Right renal cortex interstitium (tissue), 3 donors: ENCODE measurements at regions not wholly inside any gene's neighbourhood (a gene's known extent, or its start where the extent isn't known, plus 50 kb on each side); places are given as distances from the start of the nearest gene placed in this dataset.

Experiments used
- DNase-seq, 3 donors: peaks; one replicate each; pipeline ENCODE4 v3.0.0-alpha.2; 2013; ENCODE audit warnings: low read depth in 3 of 3, low spot score in 2 of 3

DNA sequence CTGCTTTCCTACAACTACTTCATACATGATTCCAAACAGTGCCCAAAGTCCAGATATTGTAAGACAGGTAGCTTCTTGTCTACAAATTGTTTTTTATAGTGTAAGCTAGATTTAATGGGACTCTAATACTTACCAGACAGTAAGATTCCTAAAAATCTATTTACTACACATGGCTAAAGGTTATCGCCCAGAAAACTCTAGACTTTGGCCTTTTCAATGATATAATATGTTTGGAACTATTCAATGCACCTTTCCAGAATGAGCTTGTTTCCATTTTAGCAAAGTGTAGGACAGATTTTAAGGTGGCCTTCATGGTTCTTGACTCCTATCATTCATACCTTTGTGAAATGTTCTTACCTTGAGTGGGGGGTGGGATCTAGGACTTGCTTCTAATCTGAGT lies 951.0 kb downstream of the SORCS1 start:
- DNase-seq: no peak

DNA sequence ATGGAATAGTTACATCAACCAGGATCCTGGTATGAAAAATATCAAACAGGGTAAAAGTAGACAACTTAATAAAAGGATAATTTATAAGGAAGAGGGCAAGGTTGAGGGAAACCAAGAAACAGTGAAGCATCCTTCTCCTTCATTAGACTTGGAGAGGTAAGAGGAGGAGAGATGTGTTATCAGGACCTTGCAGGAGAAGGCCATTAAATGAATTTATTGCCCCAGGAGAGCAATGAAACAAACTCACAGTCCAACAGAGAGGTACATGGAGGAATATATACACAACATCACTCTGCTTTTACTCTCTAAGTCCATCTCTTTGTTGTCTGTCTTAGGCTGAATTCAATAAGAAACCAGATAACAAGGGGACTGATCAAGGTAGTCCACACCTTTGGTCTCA lies 966.2 kb downstream of the SORCS1 start:
- DNase-seq: no peak

DNA sequence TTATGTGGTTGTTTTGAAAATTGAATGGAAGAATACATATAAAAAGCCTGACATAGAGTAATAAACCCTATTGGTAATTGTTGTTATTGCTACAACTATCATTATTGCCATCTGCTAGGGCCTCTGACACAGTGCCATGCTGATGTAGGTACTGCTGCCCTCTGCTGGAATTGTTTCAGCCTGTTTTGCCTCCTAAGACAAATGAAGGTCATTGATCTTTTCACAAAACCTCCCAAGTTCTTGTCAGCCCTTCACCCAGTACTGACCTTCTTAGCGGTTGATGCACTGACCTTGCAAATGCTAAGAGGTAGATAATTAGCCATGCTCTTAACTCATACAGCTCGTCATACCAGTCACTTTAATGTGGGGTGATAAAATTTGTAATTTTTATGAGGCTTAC lies 975.2 kb downstream of the SORCS1 start:
- no peak for DNase-seq

- no peak for DNase-seq
These were observed 978.6 kb downstream of the SORCS1 start for GRCh38 chr10:106185951-106186350.

- DNase-seq: no peak
These were observed 981.5 kb downstream of the SORCS1 start for GRCh38 chr10:106183041-106183440.

DNA sequence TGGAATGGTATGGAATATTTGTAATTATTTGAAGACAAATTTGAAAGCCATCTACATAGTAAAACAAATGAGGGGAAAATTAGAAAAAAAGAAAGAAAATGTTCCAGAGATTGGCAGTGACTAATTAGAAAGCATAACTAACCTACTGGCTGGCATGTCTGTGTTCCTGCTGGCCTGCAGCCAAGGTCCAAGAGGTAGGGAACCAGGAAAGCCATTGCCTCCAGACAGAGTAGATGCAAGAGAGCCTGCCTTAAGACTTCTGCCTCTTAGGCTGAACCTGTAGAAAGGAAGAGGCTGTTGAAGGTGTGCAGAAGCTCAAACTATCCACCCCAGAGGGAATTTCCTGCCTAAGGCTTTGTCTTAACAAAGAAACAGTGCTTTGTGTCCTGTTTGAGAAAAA lies 982.0 kb downstream of the SORCS1 start:
- DNase-seq: no peak

DNA sequence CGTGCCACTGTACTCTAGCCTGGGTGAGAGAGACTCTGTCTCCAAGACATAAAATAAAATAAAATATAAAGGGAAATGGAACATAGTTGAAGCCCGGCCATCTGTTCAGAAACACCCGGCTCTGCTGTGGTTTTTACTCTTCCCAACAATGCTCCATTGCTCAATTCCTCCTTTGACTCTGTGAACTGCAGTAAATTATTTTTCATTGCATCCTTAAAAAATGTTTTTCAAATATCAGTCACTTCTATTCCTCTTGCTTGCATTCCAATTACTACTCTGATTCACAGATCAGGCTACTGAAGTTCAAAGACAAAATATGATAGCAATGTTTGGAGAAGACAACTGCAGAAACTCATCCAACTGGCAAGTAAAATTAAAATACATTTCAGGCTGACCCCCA lies 983.0 kb downstream of the SORCS1 start:
- DNase-seq: no peak

DNA sequence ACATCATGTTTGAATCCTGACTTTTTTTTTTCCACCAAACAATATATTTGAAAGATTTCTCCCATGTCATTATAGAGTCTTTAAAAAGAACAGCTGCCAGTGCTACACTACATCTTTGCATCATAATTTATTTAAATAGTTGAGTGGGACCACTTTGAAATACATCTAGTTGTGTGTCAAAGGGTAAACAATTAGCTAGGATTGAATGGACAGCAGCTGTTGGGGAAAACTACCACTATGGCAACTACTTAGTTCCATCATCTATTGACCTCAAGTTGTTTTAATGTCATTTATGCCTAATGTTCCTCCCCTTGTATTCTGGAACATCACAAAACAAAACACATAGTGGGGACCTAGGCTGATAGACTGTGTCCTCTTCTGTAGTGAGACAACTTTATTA lies 985.1 kb downstream of the SORCS1 start:
- no peak for DNase-seq

DNA sequence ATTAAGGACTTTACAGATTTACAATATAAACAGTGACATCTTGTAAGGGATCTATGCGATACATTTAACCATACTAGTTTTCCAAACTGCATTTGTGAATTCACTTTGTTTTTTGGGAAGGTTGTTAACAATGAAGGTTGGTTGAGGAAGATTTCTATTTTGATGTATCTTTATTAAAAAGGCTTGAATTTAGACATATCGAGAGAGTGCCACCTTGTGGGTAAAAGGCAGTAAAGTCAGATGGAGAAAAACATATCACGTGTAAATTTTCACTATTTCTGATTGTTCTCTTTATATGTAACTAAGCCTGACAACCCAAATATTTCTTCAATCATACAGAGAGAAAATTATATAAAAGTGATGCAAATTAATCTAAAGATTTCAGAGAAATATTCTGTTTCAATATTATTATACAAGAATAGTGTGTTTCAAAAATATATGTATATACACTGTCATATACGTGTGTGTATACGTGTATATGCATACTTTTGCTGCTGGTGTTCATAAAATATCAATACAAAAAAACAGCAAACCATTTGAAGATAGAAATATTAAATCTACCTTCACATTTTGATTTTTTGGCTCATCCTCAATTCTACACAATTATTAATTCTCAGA lies 988.6 kb downstream of the SORCS1 start:
- no peak for DNase-seq

- DNase-seq: no peak
These were observed 990.7 kb downstream of the SORCS1 start for GRCh38 chr10:106173838-106174237.

DNA sequence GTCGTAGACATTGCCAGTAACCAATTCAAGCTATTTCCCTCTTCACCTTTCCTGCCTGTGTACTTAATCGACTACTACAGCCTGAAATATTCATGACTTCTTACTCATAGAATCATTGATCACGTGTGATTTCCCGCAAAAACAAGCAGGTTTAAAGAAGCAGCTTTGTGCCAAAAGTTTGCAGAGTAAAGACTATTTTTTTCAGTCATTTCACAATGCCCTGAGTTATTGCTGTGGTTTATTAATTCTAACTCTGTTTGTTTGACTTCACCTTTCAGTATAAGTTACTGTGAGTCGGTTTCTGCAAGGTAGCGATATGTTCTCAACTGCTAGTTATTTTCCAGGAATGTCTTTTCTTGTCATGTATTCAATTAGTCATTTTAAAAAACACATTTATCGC lies 995.3 kb downstream of the SORCS1 start:
- DNase-seq: no peak

DNA sequence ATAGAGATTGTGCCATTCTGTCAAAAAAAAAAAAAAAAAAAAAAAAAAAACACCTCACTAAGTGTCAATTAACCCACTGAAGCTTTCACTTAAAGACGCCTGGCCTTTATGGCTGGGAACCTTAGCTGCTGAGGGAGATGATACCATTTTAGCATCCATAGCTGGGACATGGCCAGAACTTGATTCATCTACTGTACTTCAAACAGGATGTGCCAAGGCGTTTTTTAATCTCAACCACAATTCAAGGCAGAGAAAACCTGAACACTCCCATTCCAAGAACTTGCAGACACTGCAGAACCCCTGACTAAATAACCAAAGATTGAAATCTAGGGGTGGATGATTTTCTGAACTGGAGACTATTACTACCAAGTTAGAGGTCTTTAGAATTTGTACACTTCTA lies 996.6 kb downstream of the SORCS1 start:
- no peak for DNase-seq

GRCh38 chr10:106158241-106158640 lies 1006.3 kb downstream of the SORCS1 start:
- DNase-seq: no peak

- no peak for DNase-seq
These were observed 1017.5 kb downstream of the SORCS1 start for GRCh38 chr10:106147021-106147420.

- DNase-seq: no peak
These were observed 1024.6 kb downstream of the SORCS1 start for GRCh38 chr10:106139915-106140314.

GRCh38 chr10:106136175-106136574 lies 1028.3 kb downstream of the SORCS1 start:
- no peak for DNase-seq

GRCh38 chr10:106134326-106135000 lies 1030.0 kb downstream of the SORCS1 start:
- no peak for DNase-seq

GRCh38 chr10:106133451-106133850 lies 1031.1 kb downstream of the SORCS1 start:
- no peak for DNase-seq

DNA sequence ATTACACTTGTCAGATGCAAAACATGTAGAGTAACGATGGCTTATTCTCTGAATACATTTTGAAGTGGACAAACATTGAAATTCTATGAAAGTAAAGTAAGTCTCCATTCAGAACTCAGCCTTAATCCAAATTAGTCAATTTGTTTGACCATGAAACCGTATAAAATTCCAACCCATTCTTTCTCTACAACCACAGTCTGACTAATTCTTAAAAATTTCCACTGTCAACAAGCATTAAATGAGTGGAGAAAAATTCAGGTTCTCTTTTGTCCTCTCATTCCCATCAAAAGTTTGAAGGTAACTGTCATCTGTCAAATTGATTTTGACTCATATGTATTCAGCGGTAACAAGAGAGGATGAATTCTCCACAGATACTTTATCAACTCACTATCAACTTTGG lies 1031.5 kb downstream of the SORCS1 start:
- no peak for DNase-seq

GRCh38 chr10:106114656-106115186 lies 1049.8 kb downstream of the SORCS1 start:
- DNase-seq: no peak

- no peak for DNase-seq
These were observed 1053.3 kb downstream of the SORCS1 start for GRCh38 chr10:106111246-106111645.

DNA sequence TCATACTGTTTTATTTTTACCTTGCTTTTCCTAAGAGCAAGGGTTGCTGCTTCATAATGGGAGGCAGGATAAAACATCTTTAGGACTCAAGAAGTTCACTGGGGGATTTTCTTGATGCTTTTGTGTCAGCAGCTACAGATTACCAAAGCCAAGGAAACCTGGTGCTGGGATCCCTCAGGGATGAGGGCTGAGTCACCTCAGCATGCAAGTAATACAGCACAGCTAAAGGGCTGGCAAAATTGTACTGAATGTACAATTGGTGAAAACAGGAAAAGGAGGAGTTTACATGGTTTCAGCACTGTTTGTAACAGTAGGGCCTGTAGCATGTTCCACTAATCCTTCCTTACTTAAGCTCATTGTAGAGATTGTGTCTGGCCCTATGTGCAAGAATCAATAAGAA lies 1056.8 kb downstream of the SORCS1 start:
- no peak for DNase-seq

- DNase-seq: no peak
These were observed 1058.4 kb downstream of the SORCS1 start for GRCh38 chr10:106106114-106106513.
